DND-41 (cell line): ENCODE measurements at regions not wholly inside any gene's neighbourhood (a gene's known extent, or its start where the extent isn't known, plus 50 kb on each side); places are given as distances from the start of the nearest gene placed in this dataset.
A peak's percentile ranks its signal among the peaks of the same experiment; 100 is the strongest.

ENCODE experiments used
- ATAC-seq: fragments of 200-7000 bp; cut with Tn5 transposase; 3 replicates; pipeline ENCODE4 v1.9.1; 2021; ENCODE audit warnings: low read depth; ENCODE audit not compliant: insufficient read depth
- DNase-seq: peaks from one replicate; pipeline ENCODE4 v3.0.0-alpha.2; 2020
- H2AFZ ChIP-seq: 2 replicates; pipeline ENCODE4 v1.6.0; 2012; ENCODE audit warnings: low read depth, low read length
- H3K27ac ChIP-seq: 2 replicates; pipeline ENCODE4 v1.5.1; 2012; ENCODE audit warnings: low read length, inconsistent platforms
- H3K27me3 ChIP-seq: fragments of 200-600 bp; sonication (generic); 2 replicates; pipeline ENCODE4 v1.6.0; 2012; ENCODE audit warnings: low read length, mild to moderate bottlenecking, inconsistent platforms; ENCODE audit not compliant: insufficient read depth, poor library complexity
- H3K36me3 ChIP-seq: 2 replicates; pipeline ENCODE4 v1.5.1; 2012; ENCODE audit warnings: low read length, inconsistent platforms; ENCODE audit not compliant: insufficient read depth
- H3K4me1 ChIP-seq: 2 replicates; pipeline ENCODE4 v1.5.1; 2012; ENCODE audit warnings: mild to moderate bottlenecking, low read length; ENCODE audit not compliant: insufficient read depth
- H3K4me2 ChIP-seq: 2 replicates; pipeline ENCODE4 v1.6.0; 2012; ENCODE audit warnings: mild to moderate bottlenecking, moderate library complexity, low read length, inconsistent platforms; ENCODE audit not compliant: insufficient read depth
- H3K4me3 ChIP-seq, 2 experiments: fragments of 200-600 bp in 1 of 2; shearing (Covaris generic) in 1 of 2; 2 replicates each; pipeline ENCODE4 v1.5.1; 2012 to 2016; ENCODE audit warnings: inconsistent platforms in 2 of 2, low read length in 2 of 2, mild to moderate bottlenecking in 2 of 2, low read depth in 1 of 2, moderate library complexity in 1 of 2
- H3K79me2 ChIP-seq: 2 replicates; pipeline ENCODE4 v1.6.0; 2012; ENCODE audit warnings: low read length, inconsistent platforms; ENCODE audit not compliant: insufficient read depth
- H3K9ac ChIP-seq: 2 replicates; pipeline ENCODE4 v1.6.0; 2012; ENCODE audit warnings: low read depth, mild to moderate bottlenecking, inconsistent platforms, low read length, moderate library complexity
- H3K9me3 ChIP-seq: 2 replicates; pipeline ENCODE4 v1.5.1; 2012; ENCODE audit warnings: low read length, moderate library complexity, mild to moderate bottlenecking, inconsistent platforms; ENCODE audit not compliant: insufficient read depth, severe bottlenecking
- H4K20me1 ChIP-seq: 2 replicates; pipeline ENCODE4 v1.6.0; 2012; ENCODE audit warnings: low read length; ENCODE audit not compliant: insufficient read depth
- CTCF ChIP-seq: IDR thresholded peaks from 2 replicates; pipeline ENCODE4 v1.5.1; 2012; ENCODE audit warnings: borderline replicate concordance, low read length, moderate library complexity, mild to moderate bottlenecking; ENCODE audit not compliant: poor library complexity, severe bottlenecking; ENCODE audit errors: extremely low read depth
- EZH2 ChIP-seq: IDR thresholded peaks from 3 replicates; pipeline ENCODE4 v1.6.1; 2012; ENCODE audit warnings: borderline replicate concordance, low read depth, mild to moderate bottlenecking, moderate library complexity, low read length, inconsistent platforms; ENCODE audit not compliant: severe bottlenecking

GRCh38 chrX:38879631-38880220 lies 78.5 kb downstream of the MID1IP1 start:
- peak; percentile 86 for DNase-seq
- H3K27ac ChIP-seq = peak overlapping the region; percentile 96
- H3K4me3 ChIP-seq = peak overlapping the region in 1 of 2 experiments; percentile 47; a peak in 2 of 4 replicates

GRCh38 chrX:38880296-38880854 lies 79.1 kb downstream of the MID1IP1 start:
- TF ChIP-seq EZH2 (no peak), CTCF (no peak)
- Histone ChIP-seq H4K20me1 (no peaks in the 10 kb centered on the region), H3K4me1 (peaks cover 60% of the 10 kb centered on the region), H3K4me2 (peak overlapping the region; percentile 62), H3K9ac (peak overlapping the region; percentile 60), H3K27me3 (no peaks in the 10 kb centered on the region), H3K27ac (peak overlapping the region; percentile 96), H3K79me2 (no peaks in the 10 kb centered on the region), H3K36me3 (no peaks in the 10 kb centered on the region), H3K4me3 (peak overlapping the region in 1 of 2 experiments; percentile 47; a peak in 2 of 4 replicates), H3K9me3 (no peaks in the 10 kb centered on the region), H2AFZ (peak overlapping the region; percentile 42)
- DNase-seq = no peak
- no peak for ATAC-seq

More at GRCh38 chrX:38879631-38880220, 78.5 kb downstream of the MID1IP1 start:
- peak; percentile 91 for ATAC-seq
- no peaks in the 10 kb centered on the region for H3K27me3 ChIP-seq
- TF ChIP-seq CTCF (no peak), EZH2 (no peak)
- no peaks in the 10 kb centered on the region for H3K36me3 ChIP-seq
- no peaks in the 10 kb centered on the region for H4K20me1 ChIP-seq
- H3K9me3 ChIP-seq = no peaks in the 10 kb centered on the region
- H3K4me2 ChIP-seq = peak overlapping the region; percentile 62
- H3K9ac ChIP-seq = peak overlapping the region; percentile 62
- H2AFZ ChIP-seq = peak overlapping the region; percentile 42; the same call in 1 of the 2 replicates
- H3K4me1 ChIP-seq = peaks cover 57% of the 10 kb centered on the region
- H3K79me2 ChIP-seq = no peaks in the 10 kb centered on the region

- no peaks in the 10 kb centered on the region for H3K27me3 ChIP-seq
- no peak overlapping the region; the same call in 1 of the 2 replicates for H3K4me2 ChIP-seq
- DNase-seq (no peak), ATAC-seq (no peak)
- H3K9me3 ChIP-seq = no peaks in the 10 kb centered on the region
- peak overlapping the region; percentile 60; the same call in 1 of the 2 replicates for H3K9ac ChIP-seq
- TF ChIP-seq EZH2 (no peak), CTCF (no peak)
- H3K79me2 ChIP-seq = no peaks in the 10 kb centered on the region
- H4K20me1 ChIP-seq = no peaks in the 10 kb centered on the region
- no peak overlapping the region for H3K4me3 ChIP-seq
- no peaks in the 10 kb centered on the region for H3K36me3 ChIP-seq
- peak overlapping the region; percentile 96 for H3K27ac ChIP-seq
- H2AFZ ChIP-seq = no peak overlapping the region
- H3K4me1 ChIP-seq = peaks cover 64% of the 10 kb centered on the region
Measured at GRCh38 chrX:38881066-38881465, 79.8 kb downstream of the MID1IP1 start.
